ENCODE measurements at regions not wholly inside any gene's neighbourhood (a gene's known extent, or its start where the extent isn't known, plus 50 kb on each side); places are given as distances from the start of the nearest gene placed in this dataset.
"Not testable (repeated sequence)": the region's sequence is repeated elsewhere in the genome, so short reads cannot be mapped to it uniquely, and the experiment has no call there.

GRCh38 chr9:71632776-71633175 lies 135.5 kb downstream of the CEMIP2 start:
- no peak for DNase-seq
- in situ Hi-C loops (cut with MboI; ENCODE audit: low pct_unique_long_range_greater_than_20kb, low sequenced_read_pairs) = no loop called here

GRCh38 chr9:71630377-71630995 lies 137.8 kb downstream of the CEMIP2 start:
- in situ Hi-C loops (cut with MboI; ENCODE audit: low pct_unique_long_range_greater_than_20kb, low sequenced_read_pairs) = no loop called here

GRCh38 chr9:71629578-71630215 lies 138.6 kb downstream of the CEMIP2 start:
- in situ Hi-C loops (cut with MboI; ENCODE audit: low pct_unique_long_range_greater_than_20kb, low sequenced_read_pairs) = no loop called here
- no peak for DNase-seq

More at GRCh38 chr9:71630377-71630995, 137.8 kb downstream of the CEMIP2 start:
- DNase-seq = no peak

GRCh38 chr9:71628247-71628646 lies 140.1 kb downstream of the CEMIP2 start:
- DNase-seq = no peak
- in situ Hi-C loops (cut with MboI; ENCODE audit: low pct_unique_long_range_greater_than_20kb, low sequenced_read_pairs) = no loop called here

- no peak for DNase-seq
- in situ Hi-C loops (cut with MboI; ENCODE audit: low pct_unique_long_range_greater_than_20kb, low sequenced_read_pairs) = no loop called here
Measured at GRCh38 chr9:71627537-71627936, 140.8 kb downstream of the CEMIP2 start.

GRCh38 chr9:71626395-71626794 lies 141.9 kb downstream of the CEMIP2 start:
- in situ Hi-C loops (cut with MboI; ENCODE audit: low pct_unique_long_range_greater_than_20kb, low sequenced_read_pairs) = no loop called here
- DNase-seq = no peak

- in situ Hi-C loops (cut with MboI; ENCODE audit: low pct_unique_long_range_greater_than_20kb, low sequenced_read_pairs) = no loop called here
- no peak for DNase-seq
Measured at GRCh38 chr9:71624728-71625127, 143.6 kb downstream of the CEMIP2 start.

GRCh38 chr9:71620746-71621145 lies 147.6 kb downstream of the CEMIP2 start:
- DNase-seq = no peak
- in situ Hi-C loops (cut with MboI; ENCODE audit: low pct_unique_long_range_greater_than_20kb, low sequenced_read_pairs) = no loop called here

- in situ Hi-C loops (cut with MboI; ENCODE audit: low pct_unique_long_range_greater_than_20kb, low sequenced_read_pairs) = no loop called here
- DNase-seq = no peak
Measured at GRCh38 chr9:71620331-71620730, 148.0 kb downstream of the CEMIP2 start.

GRCh38 chr9:71619926-71620325 lies 148.4 kb downstream of the CEMIP2 start:
- in situ Hi-C loops (cut with MboI; ENCODE audit: low pct_unique_long_range_greater_than_20kb, low sequenced_read_pairs) = no loop called here
- no peak for DNase-seq

GRCh38 chr9:71614409-71615010 lies 153.8 kb downstream of the CEMIP2 start:
- in situ Hi-C loops (cut with MboI; ENCODE audit: low pct_unique_long_range_greater_than_20kb, low sequenced_read_pairs) = no loop called here
- DNase-seq = no peak

GRCh38 chr9:71612889-71613288 lies 155.4 kb downstream of the CEMIP2 start:
- no peak for DNase-seq
- in situ Hi-C loops (cut with MboI; ENCODE audit: low pct_unique_long_range_greater_than_20kb, low sequenced_read_pairs) = no loop called here

GRCh38 chr9:71609448-71609830 lies 158.9 kb downstream of the CEMIP2 start:
- in situ Hi-C loops (cut with MboI; ENCODE audit: low pct_unique_long_range_greater_than_20kb, low sequenced_read_pairs) = no loop called here
- DNase-seq = no peak

GRCh38 chr9:71608825-71609447 lies 159.4 kb downstream of the CEMIP2 start:
- in situ Hi-C loops (cut with MboI; ENCODE audit: low pct_unique_long_range_greater_than_20kb, low sequenced_read_pairs) = no loop called here
- no peak for DNase-seq

- in situ Hi-C loops (cut with MboI; ENCODE audit: low pct_unique_long_range_greater_than_20kb, low sequenced_read_pairs) = no loop called here
- DNase-seq = no peak
Measured at GRCh38 chr9:71608021-71608420, 160.3 kb downstream of the CEMIP2 start.

- in situ Hi-C loops (cut with MboI; ENCODE audit: low pct_unique_long_range_greater_than_20kb, low sequenced_read_pairs) = no loop called here
- no peak for DNase-seq
Measured at GRCh38 chr9:71607461-71607881, 160.8 kb downstream of the CEMIP2 start.

GRCh38 chr9:71604197-71605063 lies 163.9 kb downstream of the CEMIP2 start:
- peak; percentile 62 for DNase-seq
- in situ Hi-C loops (cut with MboI; ENCODE audit: low pct_unique_long_range_greater_than_20kb, low sequenced_read_pairs) = no loop called here

- DNase-seq = no peak
Measured at GRCh38 chr9:71602652-71603051, 165.7 kb downstream of the CEMIP2 start.

GRCh38 chr9:71595762-71596161 lies 172.6 kb downstream of the CEMIP2 start:
- in situ Hi-C loops (cut with MboI; ENCODE audit: low pct_unique_long_range_greater_than_20kb, low sequenced_read_pairs); DNase-seq: not testable (repeated sequence)

More at GRCh38 chr9:71602652-71603051, 165.7 kb downstream of the CEMIP2 start:
- in situ Hi-C loops (cut with MboI; ENCODE audit: low pct_unique_long_range_greater_than_20kb, low sequenced_read_pairs) = no loop called here

Measured in KBM-7 (cell line).